Upper lobe of right lung (tissue), 1 donor: ENCODE measurements at regions not wholly inside any gene's neighbourhood (a gene's known extent, or its start where the extent isn't known, plus 50 kb on each side); places are given as distances from the start of the nearest gene placed in this dataset.

Experiments used
- ATAC-seq: fragments of 200-7000 bp; cut with Tn5 transposase; one replicate; pipeline ENCODE4 v1.9.1; 2020; ENCODE audit warnings: mild to moderate bottlenecking, moderate library complexity
- DNase-seq: peaks from one replicate; pipeline ENCODE4 v3.0.0-alpha.2; 2020
- H3K27ac ChIP-seq: fragments of 200-600 bp; one replicate; pipeline ENCODE4 v1.8.0; 2022
- H3K27me3 ChIP-seq: fragments of 200-600 bp; one replicate; pipeline ENCODE4 v1.8.0; 2022; ENCODE audit warnings: mild to moderate bottlenecking
- H3K36me3 ChIP-seq: fragments of 200-600 bp; one replicate; pipeline ENCODE4 v1.8.0; 2022
- H3K4me1 ChIP-seq: fragments of 200-600 bp; one replicate; pipeline ENCODE4 v1.8.0; 2022
- H3K4me3 ChIP-seq: fragments of 200-600 bp; one replicate; pipeline ENCODE4 v1.8.0; 2022; ENCODE audit warnings: mild to moderate bottlenecking
- H3K9me3 ChIP-seq: fragments of 200-600 bp; one replicate; pipeline ENCODE4 v1.8.0; 2022
- intact Hi-C: fragments of 100-400 bp; cut with DNase I; formaldehyde crosslinking; loops from one replicate; pipeline ENCODE4 v1.11.0; 2022
- TF ChIP-seq, protein P1 (sequence below): fragments of 200-600 bp; IDR thresholded peaks from one replicate; pipeline ENCODE4 v1.8.0; 2022; ENCODE audit warnings: antibody characterized with exemption
- donor health status: DM: no; HTN: yes; CAD: no; lungs with severe emphysema.

GRCh38 chr9:119036969-119037368 lies 332.3 kb downstream of the BRINP1 start:
- Histone ChIP-seq H3K4me1 (no peaks in the 10 kb centered on the region), H3K4me3 (no peak overlapping the region), H3K27ac (no peak overlapping the region), H3K36me3 (no peaks in the 10 kb centered on the region), H3K27me3 (no peaks in the 10 kb centered on the region), H3K9me3 (no peaks in the 10 kb centered on the region)
- no peak for ATAC-seq
- intact Hi-C loops = no loop called here
- TF ChIP-seq, protein P1, sequence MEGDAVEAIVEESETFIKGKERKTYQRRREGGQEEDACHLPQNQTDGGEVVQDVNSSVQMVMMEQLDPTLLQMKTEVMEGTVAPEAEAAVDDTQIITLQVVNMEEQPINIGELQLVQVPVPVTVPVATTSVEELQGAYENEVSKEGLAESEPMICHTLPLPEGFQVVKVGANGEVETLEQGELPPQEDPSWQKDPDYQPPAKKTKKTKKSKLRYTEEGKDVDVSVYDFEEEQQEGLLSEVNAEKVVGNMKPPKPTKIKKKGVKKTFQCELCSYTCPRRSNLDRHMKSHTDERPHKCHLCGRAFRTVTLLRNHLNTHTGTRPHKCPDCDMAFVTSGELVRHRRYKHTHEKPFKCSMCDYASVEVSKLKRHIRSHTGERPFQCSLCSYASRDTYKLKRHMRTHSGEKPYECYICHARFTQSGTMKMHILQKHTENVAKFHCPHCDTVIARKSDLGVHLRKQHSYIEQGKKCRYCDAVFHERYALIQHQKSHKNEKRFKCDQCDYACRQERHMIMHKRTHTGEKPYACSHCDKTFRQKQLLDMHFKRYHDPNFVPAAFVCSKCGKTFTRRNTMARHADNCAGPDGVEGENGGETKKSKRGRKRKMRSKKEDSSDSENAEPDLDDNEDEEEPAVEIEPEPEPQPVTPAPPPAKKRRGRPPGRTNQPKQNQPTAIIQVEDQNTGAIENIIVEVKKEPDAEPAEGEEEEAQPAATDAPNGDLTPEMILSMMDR = no peak
- no peak for DNase-seq

DNA sequence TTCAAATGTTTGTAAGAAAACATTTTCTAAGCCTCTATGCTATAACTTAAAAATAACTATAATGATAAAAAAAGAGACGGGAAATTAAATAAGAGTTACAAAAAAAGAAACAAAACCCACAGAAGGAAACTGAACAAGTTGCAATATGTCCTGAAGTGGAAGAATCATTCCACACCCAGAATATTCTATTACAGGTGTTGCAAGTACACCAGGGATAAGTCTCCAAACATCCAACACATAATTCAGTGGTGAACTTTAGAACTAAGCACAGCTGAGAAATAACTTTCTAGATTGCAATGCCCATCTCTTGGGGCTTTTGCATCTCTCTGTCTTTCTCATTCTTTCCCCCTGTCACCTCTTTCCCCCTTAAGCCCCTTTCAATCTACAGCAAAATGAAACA lies 325.2 kb downstream of the BRINP1 start:
- TF ChIP-seq, protein P1 = no peak
- no peaks in the 10 kb centered on the region for H3K27me3 ChIP-seq
- no peak overlapping the region for H3K4me3 ChIP-seq
- H3K36me3 ChIP-seq = no peaks in the 10 kb centered on the region
- intact Hi-C loops = no loop called here
- ATAC-seq = no peak
- no peak overlapping the region for H3K27ac ChIP-seq
- no peaks in the 10 kb centered on the region for H3K9me3 ChIP-seq
- no peak for DNase-seq
- H3K4me1 ChIP-seq = no peaks in the 10 kb centered on the region

DNA sequence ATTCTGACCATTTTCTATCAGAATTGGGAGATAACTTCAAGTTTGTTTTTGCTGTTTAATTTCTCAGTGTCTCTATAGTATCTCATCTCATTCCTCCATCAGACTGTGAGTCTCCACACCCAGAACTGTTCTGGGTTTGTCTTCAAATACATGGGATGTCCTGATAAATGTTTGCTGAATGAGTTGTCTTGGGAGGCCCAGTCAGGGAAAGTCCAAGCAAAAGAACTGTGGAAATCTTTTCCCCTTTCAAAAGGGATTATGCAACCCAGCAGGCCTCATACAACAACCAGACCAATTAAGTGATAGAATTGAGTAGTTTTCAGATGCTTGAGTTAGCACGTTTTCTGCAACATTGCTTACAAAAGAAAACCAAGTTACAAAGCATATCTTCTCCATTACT lies 324.4 kb downstream of the BRINP1 start:
- ATAC-seq = no peak
- H3K27ac ChIP-seq = no peak overlapping the region
- DNase-seq = no peak
- intact Hi-C loops = no loop called here
- H3K4me3 ChIP-seq = no peak overlapping the region
- no peaks in the 10 kb centered on the region for H3K27me3 ChIP-seq
- TF ChIP-seq, protein P1 = no peak
- no peaks in the 10 kb centered on the region for H3K4me1 ChIP-seq
- no peaks in the 10 kb centered on the region for H3K9me3 ChIP-seq
- H3K36me3 ChIP-seq = no peaks in the 10 kb centered on the region

- intact Hi-C loops = no loop called here
These were observed 321.5 kb downstream of the BRINP1 start for GRCh38 chr9:119047513-119048307.

GRCh38 chr9:119050281-119050680 lies 319.0 kb downstream of the BRINP1 start:
- no peak for DNase-seq
- no peaks in the 10 kb centered on the region for H3K27me3 ChIP-seq

More at GRCh38 chr9:119047513-119048307, 321.5 kb downstream of the BRINP1 start:
- DNase-seq (no peak), ATAC-seq (no peak)
- no peak overlapping the region for H3K4me3 ChIP-seq
- no peaks in the 10 kb centered on the region for H3K4me1 ChIP-seq
- H3K9me3 ChIP-seq = no peaks in the 10 kb centered on the region
- no peaks in the 10 kb centered on the region for H3K27me3 ChIP-seq
- TF ChIP-seq, protein P1 = no peak
- H3K36me3 ChIP-seq = no peaks in the 10 kb centered on the region
- no peak overlapping the region for H3K27ac ChIP-seq

More at GRCh38 chr9:119050281-119050680, 319.0 kb downstream of the BRINP1 start:
- Histone ChIP-seq H3K4me1 (no peaks in the 10 kb centered on the region), H3K36me3 (no peaks in the 10 kb centered on the region), H3K27ac (no peak overlapping the region), H3K9me3 (no peaks in the 10 kb centered on the region), H3K4me3 (no peak overlapping the region)
- ATAC-seq = no peak
- intact Hi-C loops = no loop called here
- TF ChIP-seq, protein P1 = no peak
